ENCODE measurements at regions not wholly inside any gene's neighbourhood (a gene's known extent, or its start where the extent isn't known, plus 50 kb on each side); places are given as distances from the start of the nearest gene placed in this dataset.

DNA sequence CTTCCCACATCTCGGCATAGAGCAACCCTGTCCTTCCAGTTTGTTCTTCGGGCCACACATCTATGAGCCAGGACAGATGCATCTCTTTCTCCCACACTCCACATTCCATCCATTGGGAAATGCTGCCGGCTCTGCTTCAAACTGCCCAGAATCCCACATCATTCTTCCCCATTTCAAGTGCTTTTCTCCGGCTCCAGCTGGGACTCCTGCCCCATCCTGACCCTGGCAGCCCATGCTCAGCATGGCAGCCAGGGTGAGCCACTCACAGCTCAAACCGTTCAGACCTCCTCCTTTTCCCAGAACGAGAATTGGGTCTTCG, 132.8 kb upstream of the SDK2 start:
- intact Hi-C loops (cut with DNase I), result loop anchor here (10.0 kb wide), 2 partner anchors 428 to 668 kb away; partner anchors contain the start of gene RPL38
- no peaks in the 10 kb centered on the region for H3K9me3 ChIP-seq
- H3K27ac ChIP-seq, result no peak overlapping the region
- TF ChIP-seq, protein P1, sequence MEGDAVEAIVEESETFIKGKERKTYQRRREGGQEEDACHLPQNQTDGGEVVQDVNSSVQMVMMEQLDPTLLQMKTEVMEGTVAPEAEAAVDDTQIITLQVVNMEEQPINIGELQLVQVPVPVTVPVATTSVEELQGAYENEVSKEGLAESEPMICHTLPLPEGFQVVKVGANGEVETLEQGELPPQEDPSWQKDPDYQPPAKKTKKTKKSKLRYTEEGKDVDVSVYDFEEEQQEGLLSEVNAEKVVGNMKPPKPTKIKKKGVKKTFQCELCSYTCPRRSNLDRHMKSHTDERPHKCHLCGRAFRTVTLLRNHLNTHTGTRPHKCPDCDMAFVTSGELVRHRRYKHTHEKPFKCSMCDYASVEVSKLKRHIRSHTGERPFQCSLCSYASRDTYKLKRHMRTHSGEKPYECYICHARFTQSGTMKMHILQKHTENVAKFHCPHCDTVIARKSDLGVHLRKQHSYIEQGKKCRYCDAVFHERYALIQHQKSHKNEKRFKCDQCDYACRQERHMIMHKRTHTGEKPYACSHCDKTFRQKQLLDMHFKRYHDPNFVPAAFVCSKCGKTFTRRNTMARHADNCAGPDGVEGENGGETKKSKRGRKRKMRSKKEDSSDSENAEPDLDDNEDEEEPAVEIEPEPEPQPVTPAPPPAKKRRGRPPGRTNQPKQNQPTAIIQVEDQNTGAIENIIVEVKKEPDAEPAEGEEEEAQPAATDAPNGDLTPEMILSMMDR (IDR thresholded peaks at IDR 0.05), result peak in 1 of 3 experiments; percentile 6
- H3K4me1 ChIP-seq, result peaks cover 3 to 5% of the 10 kb centered on the region in 2 donors
- DNase-seq (ENCODE audit: low spot score in 2 of 2), result no peak
- H3K27me3 ChIP-seq, result no peaks in the 10 kb centered on the region
- no peak overlapping the region for H3K4me3 ChIP-seq
- H3K36me3 ChIP-seq, result no peaks in the 10 kb centered on the region

DNA sequence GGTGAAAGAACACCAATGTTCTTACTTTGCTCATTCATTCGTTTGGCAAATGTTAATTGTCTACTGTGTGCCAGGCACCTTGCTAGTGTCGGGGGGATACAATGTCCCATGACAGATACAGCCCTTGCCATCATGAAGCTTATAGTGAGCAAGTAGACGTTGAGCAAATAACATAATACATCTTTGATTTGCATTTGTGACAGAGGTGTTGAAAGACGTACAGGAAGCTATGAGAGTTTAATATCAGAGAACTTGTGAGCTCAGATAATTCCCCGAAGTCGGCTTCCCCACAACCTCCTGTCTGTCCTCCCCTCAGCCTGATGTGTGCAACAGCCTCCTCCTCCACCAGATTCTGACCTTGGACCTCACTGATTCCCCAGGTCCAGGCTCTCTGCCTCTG, 138.0 kb upstream of the SDK2 start:
- TF ChIP-seq, protein P1 (IDR thresholded peaks at IDR 0.05), result no peak
- DNase-seq (ENCODE audit: low spot score in 2 of 2), result no peak
- Histone ChIP-seq H3K9me3 (no peaks in the 10 kb centered on the region), H3K4me3 (no peak overlapping the region), H3K4me1 (no peaks in the 10 kb centered on the region), H3K27ac (no peak overlapping the region), H3K36me3 (no peaks in the 10 kb centered on the region), H3K27me3 (no peaks in the 10 kb centered on the region)
- intact Hi-C loops (cut with DNase I), result no loop called here

DNA sequence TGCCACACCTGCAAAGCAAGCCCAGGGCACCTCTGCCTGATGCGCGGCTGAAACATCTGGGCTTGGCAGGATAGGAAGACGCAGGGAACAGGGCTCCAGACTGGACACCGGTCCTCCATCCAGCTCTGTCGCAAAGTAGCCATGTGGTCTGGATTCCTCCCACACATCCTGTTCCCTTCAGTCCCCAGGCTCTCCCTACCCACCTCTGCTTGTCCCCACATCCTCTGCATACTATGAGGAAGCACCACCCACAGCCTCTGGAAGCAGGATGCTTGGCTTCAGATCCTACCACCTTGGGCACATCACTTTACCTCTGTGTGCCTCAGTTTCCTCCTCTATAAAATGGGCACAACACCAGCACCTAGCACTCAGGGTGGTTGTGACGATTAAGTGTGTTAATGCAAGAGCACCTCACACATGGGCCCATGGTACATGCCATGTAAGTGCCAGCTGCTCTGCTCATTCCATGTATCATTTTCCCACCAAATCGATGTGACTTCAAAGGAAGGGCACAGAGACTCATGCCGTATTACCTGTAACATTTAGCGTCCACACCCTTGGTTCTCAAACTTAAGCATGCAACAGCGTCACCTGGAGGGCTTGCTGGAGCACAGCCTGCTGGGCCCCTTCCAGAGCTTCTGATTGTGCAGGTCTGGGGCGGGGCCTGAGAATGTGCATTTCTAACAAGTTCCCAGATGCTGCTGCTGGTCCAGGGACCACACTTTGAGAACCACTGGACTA, 138.6 kb upstream of the SDK2 start:
- intact Hi-C loops (cut with DNase I), result no loop called here
- DNase-seq (ENCODE audit: low spot score in 2 of 2), result no peak

DNA sequence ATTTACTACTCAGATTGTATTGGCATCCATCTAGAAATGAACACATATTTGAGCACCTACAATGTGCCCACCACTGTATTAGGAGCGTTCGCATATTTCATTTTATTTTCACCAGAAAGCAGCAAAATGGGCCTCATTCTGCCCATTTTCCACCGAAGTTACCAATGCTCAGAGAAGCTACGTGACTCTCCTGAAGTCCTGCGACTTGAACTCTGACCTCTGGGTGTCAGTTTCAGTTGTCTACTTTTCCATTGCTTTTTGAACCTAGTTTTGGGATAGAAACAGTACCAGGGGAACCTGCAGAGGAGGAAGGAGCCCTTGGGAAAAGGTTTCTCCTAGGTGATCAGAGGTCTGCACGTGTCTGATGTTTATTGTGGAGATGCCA, 139.1 kb upstream of the SDK2 start:
- TF ChIP-seq, protein P1 (IDR thresholded peaks at IDR 0.05), result no peak
- Histone ChIP-seq H3K4me3 (no peak overlapping the region), H3K9me3 (no peaks in the 10 kb centered on the region), H3K27ac (no peak overlapping the region), H3K36me3 (no peaks in the 10 kb centered on the region), H3K4me1 (no peaks in the 10 kb centered on the region), H3K27me3 (no peaks in the 10 kb centered on the region)
- intact Hi-C loops (cut with DNase I), result no loop called here
- no peak for DNase-seq (ENCODE audit: low spot score in 2 of 2)

More for the DNA sequence above, 138.6 kb upstream of the SDK2 start:
- Histone ChIP-seq H3K4me3 (no peak overlapping the region), H3K27me3 (no peaks in the 10 kb centered on the region), H3K36me3 (no peaks in the 10 kb centered on the region), H3K9me3 (no peaks in the 10 kb centered on the region), H3K27ac (no peak overlapping the region), H3K4me1 (no peaks in the 10 kb centered on the region)
- TF ChIP-seq, protein P1 (IDR thresholded peaks at IDR 0.05), result no peak

DNA sequence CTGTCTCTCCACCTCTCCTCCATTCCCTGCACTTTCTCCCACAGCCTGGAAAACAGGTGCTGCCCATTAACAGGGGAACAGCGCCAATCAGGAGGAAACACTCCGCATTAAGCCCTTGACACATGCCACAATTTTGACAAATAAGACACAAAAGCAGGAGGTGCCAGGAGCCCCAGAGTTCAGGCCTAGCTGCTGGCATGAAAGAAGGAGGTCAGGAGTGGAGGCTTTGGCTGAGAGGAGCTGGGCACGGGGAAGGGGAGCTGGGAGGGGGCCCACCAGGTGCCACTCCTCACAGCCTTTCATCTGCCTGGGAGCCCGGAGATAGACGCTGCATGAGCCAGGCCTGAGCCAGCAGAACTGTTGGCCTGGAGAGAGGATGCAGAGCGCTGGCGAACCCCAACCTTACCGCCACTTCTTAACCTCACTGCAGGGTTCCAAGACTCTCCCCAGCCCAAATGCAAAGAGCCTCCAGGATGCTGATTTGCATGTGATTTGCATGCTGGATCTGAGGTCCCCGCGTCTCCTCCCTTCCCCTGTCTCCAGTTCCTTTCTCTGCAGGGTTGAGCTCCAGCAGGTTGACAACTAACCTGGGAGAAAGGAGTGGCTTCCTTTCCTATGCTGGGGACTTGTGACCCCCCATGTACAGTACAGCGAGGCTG, 139.8 kb upstream of the SDK2 start:
- H3K4me1 ChIP-seq, result no peaks in the 10 kb centered on the region
- H3K36me3 ChIP-seq, result no peaks in the 10 kb centered on the region
- H3K4me3 ChIP-seq, result no peak overlapping the region
- intact Hi-C loops (cut with DNase I), result no loop called here
- no peaks in the 10 kb centered on the region for H3K27me3 ChIP-seq
- peak in 1 of 2 donors; percentile 47 for DNase-seq (ENCODE audit: low spot score in 2 of 2)
- H3K9me3 ChIP-seq, result no peaks in the 10 kb centered on the region
- H3K27ac ChIP-seq, result no peak overlapping the region
- TF ChIP-seq, protein P1 (IDR thresholded peaks at IDR 0.05), result no peak
